Suppressor macrophage treated with lipopolysaccharide for 4 hours (primary cell): ENCODE measurements at regions not wholly inside any gene's neighbourhood (a gene's known extent, or its start where the extent isn't known, plus 50 kb on each side); places are given as distances from the start of the nearest gene placed in this dataset.

Source experiments
- DNase-seq: peaks from one replicate; pipeline ENCODE4 v3.0.0-alpha.2; 2020

DNA sequence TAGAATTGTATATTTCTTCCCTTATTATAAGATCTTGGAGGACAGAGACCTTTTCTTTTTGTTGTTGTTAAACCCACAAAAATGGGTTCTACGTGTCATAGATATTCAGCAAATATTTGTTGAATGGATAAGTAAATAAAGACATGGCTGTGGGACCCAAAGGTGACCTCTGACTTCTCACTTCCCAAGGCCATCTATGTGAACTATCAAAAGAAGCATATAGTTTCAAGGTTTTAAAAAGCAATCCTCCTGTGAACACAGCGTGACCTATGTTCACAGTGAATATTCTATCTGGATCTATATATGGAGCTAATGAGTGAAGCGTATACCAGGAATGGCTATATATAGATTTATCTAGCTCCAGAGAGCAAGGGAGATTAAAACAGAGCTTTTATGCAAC is 312.8 kb upstream of the C11orf87 start:
- DNase-seq: no peak

DNA sequence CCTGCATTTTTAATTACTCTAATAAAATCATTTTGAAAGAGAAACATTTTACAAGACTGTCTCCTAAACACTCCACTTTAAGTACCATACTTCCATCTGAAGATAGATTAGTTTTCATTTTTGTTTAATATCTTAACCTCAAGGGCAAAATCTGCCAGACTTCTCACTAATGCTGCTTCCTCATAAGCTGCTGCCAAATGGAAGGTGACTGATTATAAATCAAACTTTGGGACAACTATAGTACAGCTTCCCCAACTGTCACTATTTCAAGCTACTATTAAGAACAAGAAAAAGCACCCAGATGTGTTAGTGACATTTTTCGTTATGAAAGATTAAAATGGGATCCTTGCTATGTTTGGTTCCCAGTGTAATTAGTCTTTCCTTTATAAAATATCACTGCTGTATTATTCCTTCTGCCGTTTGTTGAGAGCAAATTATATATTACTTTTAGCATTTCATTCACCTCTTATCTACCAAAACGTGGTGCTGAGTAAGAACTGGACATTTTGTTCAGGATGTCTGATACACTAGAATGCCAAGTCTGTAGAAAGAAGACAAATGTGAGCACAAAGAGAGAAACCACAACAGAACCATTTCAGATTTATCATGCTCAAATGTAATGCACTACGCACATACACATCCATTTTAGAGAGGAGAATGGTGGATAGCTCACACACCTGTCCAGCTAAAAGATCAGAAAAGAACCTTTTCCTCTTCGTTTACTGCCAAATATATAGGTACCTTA is 312.2 kb upstream of the C11orf87 start:
- DNase-seq: no peak

DNA sequence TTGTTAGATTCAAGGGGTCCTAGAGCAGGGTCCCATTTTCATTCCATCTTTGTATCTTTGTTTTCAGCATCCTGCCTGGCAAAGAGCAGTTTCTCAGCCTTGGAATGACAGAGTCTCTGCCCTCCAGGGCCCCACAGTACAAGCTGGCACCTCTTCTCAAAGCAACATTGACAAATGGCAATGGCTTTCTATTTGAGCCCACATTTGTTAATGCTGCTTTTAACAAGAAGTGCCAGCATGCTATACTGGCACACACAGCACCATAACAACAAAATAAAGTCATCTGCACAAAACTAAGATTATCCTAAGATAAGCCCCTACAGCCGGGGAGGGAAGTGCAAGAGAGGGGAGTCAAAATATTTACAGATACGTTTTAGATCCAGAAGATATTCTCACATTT is 309.7 kb upstream of the C11orf87 start:
- DNase-seq: no peak

DNA sequence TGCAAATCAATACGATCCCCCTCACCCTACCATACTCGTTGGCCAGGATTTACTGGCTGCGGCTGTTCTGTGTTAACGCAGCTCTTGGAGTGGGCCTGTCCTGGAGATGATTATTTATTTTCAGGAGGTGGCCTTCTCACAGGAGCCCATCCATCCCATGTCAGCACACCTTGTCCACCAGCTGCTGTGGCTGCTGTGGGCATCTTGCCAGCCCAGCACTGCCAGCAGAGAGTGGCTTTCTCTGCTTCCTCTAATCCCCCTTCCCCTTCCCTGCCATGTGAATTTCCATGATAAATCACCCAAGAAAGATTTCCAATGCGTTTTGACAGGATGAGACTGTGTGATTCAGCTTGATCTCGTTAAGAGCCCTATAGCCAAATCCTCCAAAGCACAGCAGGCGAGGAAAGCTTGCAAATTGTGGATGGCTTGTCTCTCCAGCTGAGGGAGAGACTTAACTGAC is 309.1 kb upstream of the C11orf87 start:
- DNase-seq: no peak

DNA sequence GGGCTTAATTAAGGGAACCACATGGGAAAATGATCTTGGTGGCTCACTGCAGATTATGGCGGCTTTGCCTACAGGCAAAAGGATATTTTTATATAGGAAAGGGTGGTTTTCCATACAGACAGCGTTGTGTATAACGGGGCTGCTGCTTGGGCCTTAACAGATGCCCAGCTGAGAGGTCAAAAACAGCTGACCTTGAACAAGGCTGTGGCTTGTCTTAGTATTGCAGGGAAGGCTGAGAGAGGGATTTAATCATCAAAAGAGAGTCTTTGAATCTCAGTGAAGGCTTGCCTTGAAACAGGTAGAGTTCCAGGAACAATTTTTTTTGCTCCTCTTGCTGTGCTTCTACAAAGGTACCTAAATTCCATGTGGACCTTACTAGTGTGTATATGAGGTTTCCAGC is 301.6 kb upstream of the C11orf87 start:
- DNase-seq: no peak

DNA sequence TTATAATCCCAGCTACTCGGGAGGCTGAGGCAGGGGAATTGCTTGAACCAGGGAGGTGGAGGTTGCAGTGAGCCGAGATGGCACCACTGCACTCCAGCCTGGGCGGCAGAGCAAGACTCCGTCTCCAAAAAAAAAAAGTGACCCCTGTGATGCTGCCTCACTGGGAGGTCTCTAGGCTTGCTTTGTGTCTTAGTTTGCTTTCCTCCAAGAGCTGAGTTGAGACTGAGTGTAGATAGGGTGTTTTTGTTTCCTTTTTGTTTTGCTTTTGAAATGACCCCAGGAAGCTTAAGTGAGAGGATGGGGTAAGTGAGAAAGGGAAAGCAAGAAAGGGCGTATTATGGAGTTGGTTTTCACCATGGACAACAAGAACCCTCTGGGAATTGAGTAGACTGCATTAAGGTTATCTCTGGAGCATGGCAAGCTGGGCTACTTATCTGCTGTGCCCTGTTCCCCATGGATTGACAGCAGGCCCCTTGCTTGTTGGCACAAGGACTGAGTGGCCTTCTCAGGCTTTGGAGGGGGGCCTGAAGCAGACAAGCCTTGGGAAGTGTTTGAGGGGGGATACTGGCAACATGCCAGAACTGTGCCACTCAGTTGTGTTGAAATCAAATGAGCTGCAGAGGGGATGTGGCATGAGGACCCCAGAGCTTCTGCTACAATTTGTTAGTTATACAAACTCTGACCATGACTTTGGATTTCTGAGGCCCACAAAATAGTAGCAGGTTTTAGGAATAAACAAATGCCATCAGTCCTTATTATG is 300.6 kb upstream of the C11orf87 start:
- DNase-seq: no peak

DNA sequence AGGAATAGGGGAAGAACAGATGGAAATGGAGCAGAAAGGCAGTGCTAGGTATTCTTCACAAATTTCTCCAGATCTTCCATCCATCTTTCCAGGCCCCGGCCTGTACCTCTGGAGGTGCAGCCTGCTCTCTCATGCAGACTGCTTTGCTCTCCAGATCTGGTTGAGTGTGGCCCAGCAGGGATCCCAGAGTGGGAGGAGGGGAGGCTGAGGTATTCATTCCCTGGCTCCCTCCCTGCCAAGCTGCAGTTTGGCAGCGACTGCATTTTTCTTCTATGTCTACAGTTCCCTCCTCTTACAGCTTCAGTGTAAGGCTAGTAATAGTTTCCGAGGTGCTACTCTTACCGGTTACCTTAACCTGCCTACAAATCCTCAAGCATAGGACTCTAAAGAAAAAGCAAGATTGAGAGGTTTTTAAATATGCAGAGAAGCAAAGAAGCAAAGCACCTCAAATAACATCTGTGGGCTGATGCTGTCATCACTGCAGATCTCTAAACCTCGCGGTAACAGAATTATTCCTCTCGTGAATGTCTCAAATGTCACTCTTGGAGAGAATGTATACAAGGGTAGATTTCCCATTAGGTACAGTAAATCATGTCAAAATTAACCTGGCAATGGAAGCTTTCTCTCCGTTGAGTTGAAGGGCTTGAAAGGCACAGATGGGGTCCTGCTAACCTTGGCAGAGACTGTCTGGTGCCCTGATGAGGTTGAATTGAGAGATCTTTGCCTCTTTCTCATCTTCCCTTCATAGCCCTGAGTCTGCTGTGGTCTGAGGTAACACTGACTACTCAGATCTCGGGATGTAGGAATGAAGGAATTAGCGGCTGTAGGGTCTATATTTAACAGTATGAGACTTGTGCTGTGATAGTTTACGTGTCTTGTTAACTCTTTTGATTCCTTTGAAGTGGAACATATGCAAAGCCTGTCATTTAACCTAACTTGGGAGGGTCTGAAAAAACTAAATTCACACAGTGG is 297.9 kb upstream of the C11orf87 start:
- DNase-seq: no peak

DNA sequence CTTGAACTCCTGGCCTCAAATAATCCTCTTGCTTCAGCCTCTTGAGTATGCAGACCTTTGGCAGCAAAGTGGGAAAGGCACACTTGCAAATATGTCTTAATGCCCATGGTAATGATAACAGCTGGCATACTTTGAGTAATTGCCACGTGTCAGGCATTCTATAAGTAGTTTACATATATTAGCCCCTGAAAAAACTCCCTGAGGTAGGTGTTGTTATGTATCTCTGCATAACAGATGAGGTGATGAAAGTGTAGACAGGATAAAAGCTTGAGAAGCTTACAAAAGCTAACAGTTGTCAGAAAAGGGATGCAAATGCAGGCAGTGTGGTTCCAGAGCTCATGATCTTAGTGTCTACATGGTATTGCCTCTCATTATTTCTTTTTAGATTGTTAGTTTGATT is 291.1 kb upstream of the C11orf87 start:
- no peak for DNase-seq

DNA sequence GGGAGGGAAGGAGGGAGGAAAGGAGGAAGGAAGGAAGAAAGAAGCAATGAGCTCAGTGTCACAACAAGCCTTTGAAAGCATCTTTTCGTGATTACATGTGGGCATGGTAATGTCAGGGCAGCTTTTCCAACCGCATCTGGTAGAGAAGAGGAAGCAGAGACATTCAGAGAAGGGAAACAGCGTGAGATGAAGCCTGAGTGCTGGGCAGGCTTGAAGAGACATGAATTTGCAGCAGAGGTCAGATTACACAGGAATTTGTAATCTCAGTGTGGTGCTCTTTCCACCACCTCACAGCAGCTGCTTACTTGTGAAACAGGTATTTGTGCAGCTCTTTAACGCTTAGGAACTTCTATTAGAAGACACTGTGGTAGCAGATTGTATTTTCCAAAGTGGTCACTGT is 289.5 kb upstream of the C11orf87 start:
- no peak for DNase-seq

DNA sequence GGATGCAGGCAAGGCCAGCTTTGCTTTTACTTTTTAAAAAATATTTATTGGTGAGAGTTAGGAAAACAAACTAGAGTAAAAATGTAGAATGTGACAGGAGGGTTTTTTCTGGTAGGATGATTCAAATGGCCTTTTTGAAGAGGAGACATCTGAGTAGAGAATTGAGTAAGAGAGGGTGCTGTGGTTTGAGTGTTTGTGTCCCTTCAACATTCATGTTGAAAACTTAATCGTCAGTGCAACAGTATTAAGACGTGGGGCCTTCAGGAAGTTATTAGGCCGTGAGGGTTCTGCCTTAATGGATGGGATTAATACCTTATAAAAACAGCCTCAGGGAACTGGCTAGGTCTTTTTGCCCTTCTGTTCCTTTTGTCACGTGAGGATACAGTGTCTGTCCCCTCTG is 288.8 kb upstream of the C11orf87 start:
- no peak for DNase-seq

DNA sequence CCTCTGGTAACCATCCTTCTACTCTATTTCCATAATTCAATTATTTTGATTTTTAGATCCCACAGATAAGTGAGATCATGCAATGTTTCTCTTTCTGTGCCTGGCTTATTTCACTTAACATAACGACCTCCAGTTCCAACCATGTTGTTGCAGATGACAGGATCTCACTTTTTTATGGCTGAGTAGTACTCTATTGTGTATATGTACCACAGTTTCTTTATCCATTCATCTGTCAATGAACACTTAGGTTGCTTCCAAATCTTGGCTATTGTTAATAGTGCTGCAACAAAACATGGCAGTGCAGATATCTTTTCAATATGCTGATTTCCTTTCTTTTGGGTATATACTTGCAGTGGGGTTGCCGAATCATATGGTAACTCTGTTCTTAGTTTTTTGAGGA is 286.4 kb upstream of the C11orf87 start:
- no peak for DNase-seq

DNA sequence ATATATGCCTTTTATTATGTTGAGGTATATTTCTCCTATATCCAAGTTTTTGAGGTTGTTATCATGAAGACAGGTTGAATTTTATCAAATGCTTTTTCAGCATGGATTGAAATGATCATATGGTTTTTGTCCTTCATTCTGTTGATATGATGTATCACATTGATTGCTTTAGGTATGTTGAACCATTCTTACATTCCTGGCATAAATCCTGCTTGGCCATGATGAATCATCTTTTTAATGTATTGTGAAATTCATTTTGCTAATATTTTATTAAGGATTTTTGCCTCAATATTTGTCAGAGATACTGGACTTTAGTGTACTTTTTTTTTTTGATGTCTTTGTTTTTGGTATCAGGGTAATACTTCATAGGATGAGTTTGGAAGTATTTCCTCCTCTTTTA is 283.8 kb upstream of the C11orf87 start:
- DNase-seq: no peak

DNA sequence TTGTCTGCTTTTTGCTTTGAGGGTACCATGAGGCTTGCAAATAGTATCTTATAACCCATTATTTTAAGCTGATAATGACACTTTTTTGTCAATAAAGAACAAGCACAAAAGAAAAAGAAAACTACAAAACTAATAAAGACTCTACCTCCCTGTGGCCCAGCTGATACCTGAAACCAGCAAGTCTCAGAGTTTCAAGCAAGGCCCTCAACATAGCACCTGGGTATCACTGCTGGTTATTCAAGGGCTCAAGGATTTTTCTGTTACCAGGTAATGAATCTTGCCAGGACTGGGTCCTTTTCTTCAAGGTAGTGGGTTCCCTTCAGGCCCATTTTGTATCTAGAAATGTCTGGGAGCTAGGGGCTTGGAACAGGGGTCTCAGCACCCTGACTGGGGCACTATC is 281.6 kb upstream of the C11orf87 start:
- DNase-seq: no peak

DNA sequence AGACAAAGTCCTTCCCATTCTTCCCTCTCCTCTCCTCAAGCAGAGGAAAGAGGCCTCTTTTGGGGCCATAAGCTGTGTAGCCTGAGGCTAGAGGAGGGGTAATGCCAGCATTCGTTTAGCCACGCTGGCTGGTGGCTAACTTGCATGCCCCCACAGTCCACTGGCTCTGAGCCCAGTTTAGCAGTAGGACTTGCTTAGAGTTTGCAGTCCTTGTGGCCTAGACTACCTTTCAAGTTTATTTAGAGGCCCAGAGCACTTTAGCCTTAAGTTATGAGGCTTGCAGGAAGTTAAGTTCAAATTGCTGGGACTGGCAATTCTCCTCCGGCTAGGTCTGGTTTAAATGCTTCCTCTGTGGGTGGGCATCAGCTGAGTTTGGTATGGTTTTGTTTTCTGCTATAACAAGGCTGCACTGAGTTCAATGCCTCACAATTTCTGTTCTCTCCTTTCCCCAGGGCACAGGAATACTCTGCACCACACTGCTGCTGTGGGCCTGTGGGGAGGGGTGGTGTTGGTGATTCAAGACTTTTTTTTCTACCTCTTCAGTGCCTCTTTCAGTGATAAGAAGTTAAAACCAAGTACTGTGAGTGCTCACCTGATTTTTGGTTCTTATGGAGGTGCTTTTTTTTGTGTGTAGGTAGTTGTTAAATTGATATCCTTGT is 281.0 kb upstream of the C11orf87 start:
- DNase-seq: no peak

DNA sequence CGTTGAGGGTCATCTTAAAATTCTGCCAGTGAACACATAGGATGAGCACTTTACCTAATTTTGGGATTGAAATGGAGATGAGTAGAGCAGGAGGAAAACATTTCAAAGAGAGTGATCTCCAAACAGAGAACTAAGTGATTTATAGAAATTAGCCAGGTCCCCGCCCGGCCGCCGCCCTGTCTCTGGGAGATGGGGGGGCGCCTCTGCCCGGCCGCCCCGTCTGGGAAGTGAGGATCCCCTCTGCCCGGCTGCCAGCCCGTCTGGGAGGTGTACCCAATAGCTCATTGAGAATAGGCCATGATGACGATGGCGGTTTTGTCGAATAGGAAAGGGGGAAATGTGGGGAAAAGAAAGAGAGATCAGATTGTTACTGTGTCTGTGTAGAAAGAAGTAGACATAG is 276.7 kb upstream of the C11orf87 start:
- no peak for DNase-seq

DNA sequence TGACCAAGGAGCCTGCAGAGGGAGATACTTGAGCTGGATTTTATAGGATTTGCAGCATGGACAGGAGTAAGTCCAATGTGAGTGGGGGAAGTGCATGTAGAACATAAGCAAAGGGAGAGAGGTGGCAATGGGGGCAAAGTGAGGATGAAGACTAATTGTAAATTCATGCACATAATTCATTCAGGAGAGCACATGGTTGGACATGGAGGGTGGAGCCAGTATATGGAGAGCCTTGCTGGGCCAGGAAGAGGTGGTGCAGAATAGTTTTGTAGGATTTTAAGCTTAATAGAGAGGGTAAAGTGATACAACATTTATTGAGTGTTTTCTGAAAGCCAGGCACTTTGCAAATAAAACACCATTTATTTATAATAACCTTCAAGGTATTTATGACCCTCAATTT is 274.3 kb upstream of the C11orf87 start:
- no peak for DNase-seq

DNA sequence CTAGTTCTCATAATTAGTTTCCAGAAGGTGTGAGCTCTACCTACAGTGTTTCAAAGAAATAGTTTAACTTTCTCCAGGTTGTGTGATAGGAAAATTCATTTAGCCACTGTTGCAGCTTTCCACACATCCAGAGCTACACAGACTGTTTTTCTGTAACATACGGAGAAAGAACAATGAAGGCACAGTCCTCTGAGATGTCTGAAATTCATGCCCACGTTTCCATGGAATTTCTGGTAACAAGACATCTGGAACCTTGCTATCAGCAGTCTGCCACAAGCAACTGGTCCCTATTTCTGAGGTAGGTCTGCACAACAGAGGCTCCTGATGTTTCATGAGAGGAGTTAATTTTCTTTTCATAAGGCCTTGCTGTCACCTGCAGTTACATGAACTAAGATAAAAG is 273.3 kb upstream of the C11orf87 start:
- DNase-seq: no peak

DNA sequence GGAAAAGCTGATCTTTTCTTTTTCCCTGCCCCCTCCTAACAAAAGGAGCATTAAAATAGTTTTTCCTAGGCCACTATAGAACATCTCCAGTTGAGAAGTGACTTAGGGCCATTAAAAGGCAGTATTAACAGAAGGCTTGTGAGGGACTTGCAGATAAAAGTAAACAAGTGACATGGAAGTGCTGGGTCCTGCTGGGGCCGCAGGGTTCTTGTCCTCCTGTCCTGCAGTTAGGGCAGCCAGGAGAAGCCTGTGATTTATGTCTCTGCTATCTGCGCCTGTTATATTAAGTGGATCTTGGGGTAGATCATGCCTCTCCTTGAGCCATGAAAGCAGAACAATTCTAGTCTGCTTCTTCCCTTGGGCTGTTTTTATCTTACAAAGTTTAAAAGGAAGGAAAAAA is 271.4 kb upstream of the C11orf87 start:
- no peak for DNase-seq

DNA sequence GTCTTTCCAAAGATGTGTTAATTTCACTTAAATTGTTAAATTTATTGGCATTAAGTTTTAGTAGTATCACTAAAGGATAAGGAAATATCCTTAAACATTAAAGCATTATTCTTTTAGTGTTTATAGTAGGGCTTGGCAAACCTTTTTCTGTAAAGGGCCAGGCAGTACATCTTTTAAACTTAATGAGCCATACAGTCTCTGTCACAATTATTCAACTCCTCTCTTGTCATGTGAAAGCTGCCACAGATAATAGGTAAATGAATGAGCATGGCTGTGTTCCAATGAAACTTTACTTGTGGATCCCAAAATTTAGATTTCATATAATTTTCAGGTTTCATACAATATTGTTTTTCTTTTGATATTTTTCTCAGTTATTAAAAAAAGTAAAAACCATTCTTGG is 268.2 kb upstream of the C11orf87 start:
- DNase-seq: no peak

DNA sequence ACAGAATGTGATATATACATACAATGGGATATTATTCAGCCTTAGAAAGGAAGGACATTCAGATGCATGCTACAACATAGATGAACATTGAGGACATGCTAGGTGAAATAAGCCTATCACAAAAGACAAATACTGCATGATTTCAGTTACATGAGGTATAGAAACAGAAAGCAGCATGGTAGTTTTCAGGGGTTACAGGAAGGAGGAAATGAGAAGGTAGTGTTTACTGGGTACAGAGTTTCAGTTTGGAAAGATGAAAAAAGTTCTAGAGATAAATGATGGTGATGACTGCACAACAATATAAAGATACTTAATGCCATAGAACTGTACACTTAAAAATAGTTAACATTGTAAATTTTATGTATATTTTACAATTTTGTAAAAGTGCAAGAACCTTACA is 266.7 kb upstream of the C11orf87 start:
- no peak for DNase-seq

DNA sequence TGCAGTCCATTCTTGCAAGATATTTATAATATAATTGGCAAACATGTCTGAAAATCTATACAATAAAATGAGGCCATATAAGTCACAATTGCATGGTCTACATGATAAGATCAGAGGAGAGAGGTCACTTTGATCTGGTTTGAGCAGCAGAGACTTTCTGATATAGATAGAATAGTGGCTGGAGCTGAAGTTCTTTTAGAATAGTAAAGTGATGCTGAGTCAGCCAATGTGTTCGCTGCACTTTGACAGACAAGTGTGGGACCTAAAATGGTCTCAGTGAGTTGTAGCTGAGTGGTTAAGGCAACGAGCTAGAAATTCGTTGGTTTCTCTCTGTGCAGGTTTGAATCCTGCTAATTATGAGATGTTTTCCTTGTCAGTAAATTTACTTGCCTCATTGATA is 257.0 kb upstream of the C11orf87 start:
- DNase-seq: no peak

DNA sequence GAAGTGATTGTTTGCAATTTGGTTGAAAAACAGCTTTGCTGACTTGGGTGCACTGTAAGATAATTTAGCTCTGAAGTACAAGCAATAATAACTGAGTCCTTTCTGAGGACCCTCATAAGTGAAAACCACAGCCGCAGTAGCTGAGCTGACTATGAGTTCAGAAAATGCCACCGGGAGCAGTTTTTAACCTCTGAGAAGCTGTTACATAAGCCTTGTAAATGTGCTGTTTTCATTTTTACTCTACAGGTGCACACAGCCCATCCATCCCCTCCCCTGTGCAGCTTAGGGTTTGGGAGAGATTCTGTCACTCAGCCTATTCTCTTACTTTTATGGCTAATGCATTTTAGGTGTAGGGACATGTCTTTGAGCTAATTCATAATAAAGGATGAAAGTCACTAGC is 255.5 kb upstream of the C11orf87 start:
- DNase-seq: no peak

DNA sequence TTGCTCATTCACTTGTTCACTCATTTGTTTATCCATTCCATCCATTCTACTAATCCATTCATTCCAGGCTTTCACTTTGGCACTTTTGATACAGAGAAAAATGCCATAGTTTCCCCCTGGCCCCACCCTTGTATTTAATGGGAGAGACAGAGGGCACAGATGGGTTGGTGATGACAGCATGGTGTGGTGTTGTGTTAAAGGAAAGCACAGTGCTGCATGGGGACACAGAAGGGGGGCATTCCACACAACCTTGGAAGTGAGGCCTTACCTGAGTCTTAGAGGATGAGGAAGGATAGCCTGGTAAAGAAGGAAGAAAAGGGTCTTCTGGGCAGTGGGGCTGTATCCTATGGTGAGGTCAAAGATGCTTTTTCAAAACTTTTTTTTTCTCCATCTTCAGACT is 248.5 kb upstream of the C11orf87 start:
- no peak for DNase-seq
